ENCODE measurements at regions not wholly inside any gene's neighbourhood (a gene's known extent, or its start where the extent isn't known, plus 50 kb on each side); places are given as distances from the start of the nearest gene placed in this dataset.
"Not testable (repeated sequence)": the region's sequence is repeated elsewhere in the genome, so short reads cannot be mapped to it uniquely, and the experiment has no call there.

GRCh38 chr9:78967596-78968217, 604.1 kb upstream of the TLE4 start:
- no peak for DNase-seq (ENCODE audit: low read depth)

DNA sequence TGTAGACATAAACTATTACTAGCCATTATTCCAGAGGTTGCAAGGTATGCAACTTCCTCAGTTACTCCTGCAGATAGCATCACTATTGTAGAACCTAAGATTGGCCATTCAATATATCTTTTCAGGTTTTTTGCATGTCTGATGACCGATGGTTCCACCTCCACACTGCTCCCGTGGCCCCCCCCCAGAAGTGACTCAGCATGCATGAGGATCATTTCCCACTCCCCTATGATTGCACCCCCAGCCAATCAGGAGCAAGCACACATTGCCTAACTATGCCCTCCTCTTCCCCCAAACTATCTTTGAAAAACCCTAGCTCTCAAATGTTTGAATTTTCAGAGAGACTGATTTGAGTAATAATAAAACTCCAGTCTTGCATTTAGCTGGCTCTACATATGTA, 601.4 kb upstream of the TLE4 start:
- DNase-seq (ENCODE audit: low read depth): no peak

DNA sequence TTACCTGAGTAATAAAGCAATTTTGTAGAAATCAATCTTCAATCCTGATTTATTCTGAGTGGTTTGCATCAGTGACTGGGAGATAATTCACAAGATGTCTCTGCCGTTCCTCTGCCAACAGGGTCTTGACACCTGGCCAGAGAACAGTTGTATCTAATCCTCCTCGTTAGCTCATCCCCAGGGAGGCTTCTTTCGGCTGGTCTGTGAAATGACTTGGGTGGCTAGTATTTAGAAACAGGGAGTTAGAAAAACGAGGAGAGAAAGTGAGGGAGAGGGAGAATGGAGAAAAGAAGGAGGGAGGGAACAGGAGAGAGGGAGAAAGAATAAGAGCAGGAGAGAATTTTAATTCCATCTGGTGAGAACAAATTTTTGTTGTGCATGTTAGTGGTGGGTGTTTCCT, 600.2 kb upstream of the TLE4 start:
- no peak for DNase-seq (ENCODE audit: low read depth)

GRCh38 chr9:78972303-78972999, 599.3 kb upstream of the TLE4 start:
- no peak for DNase-seq (ENCODE audit: low read depth)

GRCh38 chr9:78973907-78974306, 597.9 kb upstream of the TLE4 start:
- DNase-seq (ENCODE audit: low read depth): no peak

DNA sequence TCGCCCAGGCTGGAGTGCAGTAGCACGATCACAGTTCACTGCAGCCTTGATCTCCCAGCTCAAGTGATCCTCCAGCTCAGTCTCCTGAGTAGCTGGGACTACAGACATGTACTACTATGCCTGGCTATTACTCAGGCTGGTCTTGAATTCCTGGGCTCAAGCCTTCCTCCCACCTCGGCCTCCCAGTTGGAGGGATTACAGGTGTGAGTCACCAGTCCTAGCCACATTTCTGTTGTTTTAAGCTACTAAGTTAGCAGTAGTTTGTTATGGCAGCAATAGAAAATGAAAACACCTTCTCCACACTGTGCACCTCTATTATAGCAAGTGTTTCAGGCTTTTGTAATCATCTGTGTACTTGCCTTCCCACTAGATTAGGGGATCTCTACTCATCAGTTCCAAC, 588.9 kb upstream of the TLE4 start:
- DNase-seq (ENCODE audit: low read depth): no peak

GRCh38 chr9:78985084-78985738, 586.6 kb upstream of the TLE4 start:
- DNase-seq (ENCODE audit: low read depth): no peak

DNA sequence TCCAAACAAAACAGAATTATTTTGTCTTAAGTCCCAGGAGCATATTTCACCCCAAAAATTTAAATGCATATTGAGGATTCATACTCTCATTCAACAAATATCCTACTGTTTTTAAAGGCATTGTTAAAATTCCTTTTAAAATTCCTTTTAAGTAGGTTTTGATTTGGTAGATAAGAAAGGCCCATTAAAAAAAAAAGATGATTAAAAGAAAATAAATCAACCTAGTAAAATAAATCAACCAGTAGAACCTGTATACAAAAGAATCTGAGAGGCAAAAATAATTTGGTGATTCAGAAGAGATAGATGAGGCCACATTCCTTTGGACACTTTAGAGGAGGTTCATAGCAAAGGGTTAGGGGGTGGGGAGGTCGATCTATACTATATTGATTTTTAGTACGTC, 585.3 kb upstream of the TLE4 start:
- DNase-seq (ENCODE audit: low read depth): no peak

- no peak for DNase-seq (ENCODE audit: low read depth)
Observed at GRCh38 chr9:78989031-78989658, 582.6 kb upstream of the TLE4 start.

DNA sequence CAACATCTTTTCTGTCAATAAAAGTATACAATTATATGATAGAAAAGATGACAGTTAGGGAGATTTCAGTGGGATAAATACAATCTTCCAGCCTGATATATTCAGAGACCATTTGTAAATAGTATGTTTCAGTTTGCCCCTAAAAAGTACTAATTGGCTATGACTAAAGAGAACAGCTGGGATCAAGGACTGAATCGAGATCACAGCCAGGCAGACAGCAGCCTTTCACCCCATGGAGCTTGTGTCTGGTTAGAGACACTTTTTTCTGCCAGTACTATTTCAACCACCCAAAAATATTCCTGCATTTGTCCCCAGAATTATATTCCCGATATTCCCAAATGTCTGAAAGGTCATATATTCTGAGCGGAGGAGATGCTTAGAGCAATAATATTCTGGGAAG, 577.3 kb upstream of the TLE4 start:
- no peak for DNase-seq (ENCODE audit: low read depth)

GRCh38 chr9:78994974-78995373, 576.8 kb upstream of the TLE4 start:
- not testable (repeated sequence) for DNase-seq (ENCODE audit: low read depth)

- DNase-seq (ENCODE audit: low read depth): no peak
Observed at GRCh38 chr9:78997296-78997695, 574.5 kb upstream of the TLE4 start.

GRCh38 chr9:79000230-79001002, 571.3 kb upstream of the TLE4 start:
- DNase-seq (ENCODE audit: low read depth): no peak

DNA sequence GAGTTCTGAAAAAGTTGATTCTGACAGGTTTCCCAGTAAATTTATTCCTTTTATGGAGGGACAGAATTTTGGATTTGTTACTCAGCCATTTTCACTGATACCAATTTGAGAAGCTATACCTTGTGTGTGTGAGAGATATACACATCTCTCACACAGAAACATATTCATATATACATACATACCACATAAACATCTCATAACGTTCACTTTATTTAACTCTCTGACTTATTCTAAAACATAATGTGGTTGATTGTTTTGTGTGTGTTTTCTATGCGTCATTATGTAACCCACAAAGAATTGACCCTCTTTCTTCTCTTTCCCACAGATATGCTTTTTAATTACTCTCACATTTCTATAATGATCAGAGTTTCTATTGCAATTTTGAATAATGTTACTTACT, 570.8 kb upstream of the TLE4 start:
- DNase-seq (ENCODE audit: low read depth): no peak

DNA sequence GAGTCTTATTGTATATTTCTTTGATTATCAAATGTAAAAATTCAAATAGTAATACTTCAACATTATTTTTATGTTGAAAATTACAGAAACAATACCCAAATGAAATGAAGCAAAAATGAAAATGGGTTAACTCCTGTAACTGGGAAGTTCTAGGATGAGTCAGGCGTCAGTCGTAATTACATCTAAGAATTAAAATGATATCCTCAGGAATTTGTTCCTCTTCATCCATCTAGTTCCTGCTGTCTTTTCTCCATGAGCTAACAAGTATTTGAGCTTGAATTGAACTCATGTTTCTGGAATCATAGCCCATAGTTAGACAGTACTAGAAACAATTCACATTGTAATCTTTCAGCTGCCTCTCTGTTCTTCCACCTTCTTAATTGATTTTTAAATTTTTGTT, 568.3 kb upstream of the TLE4 start:
- no peak for DNase-seq (ENCODE audit: low read depth)

GRCh38 chr9:79004032-79004431, 567.7 kb upstream of the TLE4 start:
- DNase-seq (ENCODE audit: low read depth): no peak

DNA sequence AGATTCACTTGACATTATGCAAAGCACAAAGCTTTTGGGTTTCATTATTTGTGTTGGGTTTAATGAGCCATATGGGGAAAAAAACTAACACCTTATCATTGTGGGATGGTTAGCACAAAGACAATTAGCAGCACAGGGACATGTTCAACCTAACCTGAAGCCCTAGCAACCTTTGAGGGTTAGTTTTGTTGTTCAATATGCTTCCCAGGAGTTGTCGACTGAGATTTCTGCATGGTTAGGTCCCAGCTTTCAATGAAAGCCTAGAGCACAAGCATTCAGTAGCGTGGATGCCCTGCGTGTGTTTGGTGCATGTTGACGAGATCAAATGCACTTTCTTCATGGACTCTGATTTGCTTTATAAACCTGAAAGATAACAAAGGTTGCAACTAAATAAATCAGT, 565.2 kb upstream of the TLE4 start:
- DNase-seq (ENCODE audit: low read depth): no peak

DNA sequence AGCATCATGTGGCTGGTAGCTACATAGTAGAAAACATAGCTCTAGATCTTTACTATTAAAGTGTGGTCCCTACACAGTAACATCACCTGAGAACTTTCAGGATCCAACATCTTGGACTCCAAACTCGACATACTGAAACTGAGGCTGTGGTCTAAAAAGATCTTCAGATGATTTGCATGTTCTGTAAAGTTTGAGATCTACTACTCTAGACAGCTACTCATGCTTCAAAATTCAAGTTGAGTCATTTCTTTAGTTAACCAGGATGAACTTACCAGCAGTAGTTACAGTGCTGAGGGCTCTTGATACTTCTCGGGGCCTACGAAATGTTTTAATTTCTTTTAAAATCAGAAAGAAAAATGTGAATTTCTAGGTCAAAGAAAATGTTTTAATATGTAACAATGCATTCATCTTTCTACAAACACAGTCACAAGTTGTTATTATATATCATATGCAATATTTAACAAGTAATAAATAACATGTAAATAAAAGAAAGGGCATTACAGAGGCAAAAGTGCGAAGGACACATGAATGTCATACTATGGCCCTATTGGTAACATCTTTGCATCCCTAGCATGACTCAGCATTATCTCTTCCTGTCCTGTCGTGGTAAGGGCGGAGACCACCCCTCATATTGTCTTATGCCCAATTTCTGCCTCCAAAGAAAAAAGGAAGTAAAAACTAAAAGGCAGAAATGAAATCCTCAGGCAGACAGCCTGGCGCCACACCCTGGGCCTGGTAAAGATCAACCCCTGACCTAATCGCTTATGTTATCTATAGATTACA, 563.9 kb upstream of the TLE4 start:
- no peak for DNase-seq (ENCODE audit: low read depth)

DNA sequence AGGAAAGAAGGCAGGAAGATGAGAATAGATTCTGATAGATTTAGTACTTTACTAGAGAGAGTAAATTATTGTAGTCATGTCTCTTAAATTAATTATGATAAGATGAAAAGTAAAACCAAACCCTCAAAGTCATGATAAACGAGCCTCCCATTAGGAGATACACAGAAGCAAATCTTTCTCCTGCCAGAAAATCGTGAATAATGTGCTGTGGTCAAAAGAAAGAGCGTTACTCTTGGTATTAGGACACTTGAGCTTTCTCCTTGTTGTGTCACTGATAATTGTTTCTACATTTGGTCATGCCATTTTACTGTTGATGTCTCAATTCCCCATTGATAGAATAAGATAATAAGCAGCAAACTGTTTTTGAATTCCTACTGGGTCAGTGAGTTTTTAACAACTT, 562.8 kb upstream of the TLE4 start:
- DNase-seq (ENCODE audit: low read depth): no peak

- DNase-seq (ENCODE audit: low read depth): no peak
Observed at GRCh38 chr9:79011461-79011860, 560.3 kb upstream of the TLE4 start.

DNA sequence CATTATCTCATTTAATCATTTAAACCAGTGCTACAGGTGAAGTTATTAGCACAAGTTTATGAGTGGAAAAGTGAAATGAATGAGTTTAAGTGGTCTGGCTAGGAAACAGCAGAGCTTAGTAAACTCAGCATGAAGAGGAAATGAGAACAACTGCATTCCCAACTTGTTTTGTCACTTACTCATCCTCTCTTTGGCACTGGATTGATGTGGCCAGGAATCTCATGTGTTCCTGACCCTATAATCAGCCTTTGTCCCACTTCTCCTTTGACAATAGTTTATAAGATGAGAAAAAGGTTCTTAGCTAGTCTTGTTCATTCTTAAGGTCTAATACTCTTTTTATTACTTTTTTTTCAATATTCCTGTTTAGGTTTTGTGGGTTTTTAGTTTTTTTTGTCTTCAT, 559.2 kb upstream of the TLE4 start:
- DNase-seq (ENCODE audit: low read depth): no peak
